Activated naive CD4-positive, alpha-beta T cell treated with anti-CD3 and anti-CD28 coated beads for 36 hours (primary cell): ENCODE measurements at regions not wholly inside any gene's neighbourhood (a gene's known extent, or its start where the extent isn't known, plus 50 kb on each side); places are given as distances from the start of the nearest gene placed in this dataset.

Experiments
- CTCF ChIA-PET: fragments of 350-600 bp; sonication (Branson Sonifier 250); formaldehyde crosslinking; loops from one replicate; lab custom pipeline; 2021; ENCODE audit warnings: antibody characterized with exemption; lab: Charles Lee
- DNase-seq: peaks from one replicate; pipeline ENCODE4 v3.0.0-alpha.2; 2020
- H3K27ac Mint-ChIP-seq: one replicate; pipeline ENCODE4 v1.8.0; 2021; ENCODE audit warnings: mild to moderate bottlenecking, mixed read lengths
- H3K27me3 Mint-ChIP-seq: one replicate; pipeline ENCODE4 v1.8.0; 2021; ENCODE audit warnings: low read depth, mixed read lengths
- H3K36me3 Mint-ChIP-seq: one replicate; pipeline ENCODE4 v1.8.0; 2021; ENCODE audit warnings: low read depth, mixed read lengths
- H3K4me1 Mint-ChIP-seq: one replicate; pipeline ENCODE4 v1.8.0; 2021; ENCODE audit warnings: low read depth, mixed read lengths
- H3K4me3 Mint-ChIP-seq: one replicate; pipeline ENCODE4 v1.8.0; 2021; ENCODE audit warnings: mild to moderate bottlenecking, moderate library complexity, mixed read lengths
- H3K9me3 Mint-ChIP-seq: one replicate; pipeline ENCODE4 v1.8.0; 2021; ENCODE audit warnings: mixed read lengths
- intact Hi-C: fragments of 100-400 bp; cut with micrococcal nuclease; formaldehyde crosslinking; loops from one replicate; pipeline ENCODE4 v1.15.1; 2023

DNA sequence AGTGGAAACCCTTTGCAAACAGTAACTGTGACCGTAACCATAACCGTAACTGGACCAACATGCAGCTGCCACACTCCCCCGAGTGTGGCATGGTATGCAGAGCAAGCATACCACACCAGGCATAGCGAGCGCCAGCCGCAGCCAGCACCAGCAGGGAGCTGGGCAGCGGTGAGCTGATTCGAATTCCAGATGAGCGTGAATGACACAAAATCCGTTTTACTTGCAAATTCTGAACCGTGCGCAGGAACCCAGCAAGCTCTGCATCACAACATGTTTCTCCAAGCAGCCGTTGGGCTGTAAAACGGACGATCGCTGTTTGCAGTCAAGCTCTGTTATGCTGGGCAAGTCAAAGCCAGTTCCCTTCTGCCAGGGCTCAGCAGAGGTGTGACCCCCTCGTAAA lies 111.1 kb downstream of the OAT start:
- intact Hi-C loops: no loop called here
- Mint-ChIP-seq H3K27ac (no peak overlapping the region), H3K36me3 (no peaks in the 10 kb centered on the region), H3K9me3 (no peaks in the 10 kb centered on the region), H3K4me1 (no peaks in the 10 kb centered on the region), H3K4me3 (no peak overlapping the region), H3K27me3 (no peaks in the 10 kb centered on the region)
- DNase-seq: no peak
- CTCF ChIA-PET: no interaction called here

- CTCF ChIA-PET: no interaction called here
- Mint-ChIP-seq H3K9me3 (no peaks in the 10 kb centered on the region), H3K27ac (no peak overlapping the region), H3K4me1 (no peaks in the 10 kb centered on the region), H3K27me3 (no peaks in the 10 kb centered on the region), H3K36me3 (no peaks in the 10 kb centered on the region), H3K4me3 (no peak overlapping the region)
- no peak for DNase-seq
- intact Hi-C loops: no loop called here
These were observed 111.8 kb downstream of the OAT start for GRCh38 chr10:124306922-124307371.

DNA sequence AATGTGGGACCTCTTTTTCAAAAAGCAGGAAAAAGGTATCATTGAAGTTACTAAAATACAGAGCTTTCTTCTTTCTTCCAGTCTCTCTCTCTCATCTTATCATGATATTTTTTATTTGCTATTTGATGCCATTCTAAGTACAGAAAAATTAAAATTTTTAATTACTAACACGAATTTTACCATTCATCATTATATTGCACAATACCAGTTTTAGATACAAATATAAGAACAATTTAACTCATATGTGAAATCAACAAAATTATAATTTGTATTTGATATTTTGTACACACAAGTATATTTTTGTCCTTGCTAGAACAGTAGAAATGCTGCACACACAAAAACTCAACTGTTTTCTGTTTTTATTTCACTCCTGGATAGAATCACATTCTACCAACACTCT lies 112.2 kb downstream of the OAT start:
- DNase-seq: no peak
- Mint-ChIP-seq H3K4me1 (no peaks in the 10 kb centered on the region), H3K9me3 (no peaks in the 10 kb centered on the region), H3K27me3 (no peaks in the 10 kb centered on the region), H3K36me3 (no peaks in the 10 kb centered on the region), H3K4me3 (no peak overlapping the region), H3K27ac (no peak overlapping the region)
- intact Hi-C loops: no loop called here
- CTCF ChIA-PET: no interaction called here

DNA sequence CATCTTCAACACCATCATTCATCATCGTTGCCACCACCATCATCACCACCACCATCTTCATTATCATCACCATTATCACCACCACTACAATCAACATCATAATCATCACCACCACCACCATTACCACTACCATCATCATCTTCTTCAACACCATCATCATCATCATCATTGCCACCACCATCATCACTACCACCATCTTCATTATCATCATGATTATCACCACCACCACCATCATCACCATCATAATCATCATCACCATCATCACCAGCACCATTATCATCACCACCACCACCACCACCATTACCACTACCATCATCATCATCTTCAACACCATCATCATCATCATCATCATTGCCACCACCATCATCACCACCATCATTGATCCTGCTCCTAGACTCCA lies 112.7 kb downstream of the OAT start:
- no peak for DNase-seq
- intact Hi-C loops: no loop called here
- CTCF ChIA-PET: no interaction called here
- H3K9me3 Mint-ChIP-seq: peaks cover under 1% of the 10 kb centered on the region
- H3K4me1 Mint-ChIP-seq: no peaks in the 10 kb centered on the region
- no peaks in the 10 kb centered on the region for H3K36me3 Mint-ChIP-seq
- no peak overlapping the region for H3K27ac Mint-ChIP-seq
- H3K27me3 Mint-ChIP-seq: no peaks in the 10 kb centered on the region
- no peak overlapping the region for H3K4me3 Mint-ChIP-seq

DNA sequence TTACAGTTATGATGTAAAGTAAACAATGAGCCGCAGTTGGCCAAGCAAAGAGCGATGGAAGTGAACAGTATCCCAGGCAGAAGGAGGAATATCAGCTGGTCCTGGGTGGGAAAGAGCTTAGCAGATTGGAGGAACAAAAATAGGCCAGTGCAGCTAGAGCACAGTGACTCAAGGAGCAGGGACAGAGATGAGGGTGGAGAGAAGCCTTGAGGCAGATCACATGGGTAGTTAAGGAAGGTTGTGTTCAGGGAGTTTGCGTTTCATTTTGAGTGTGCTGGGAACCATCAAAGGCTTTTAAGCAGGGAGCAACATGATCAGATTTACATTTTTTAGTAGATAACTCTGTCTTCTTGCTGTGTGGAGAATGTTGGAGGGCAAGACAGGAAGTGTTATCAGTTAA lies 113.6 kb downstream of the OAT start:
- Mint-ChIP-seq H3K4me3 (no peak overlapping the region), H3K9me3 (peaks cover 9% of the 10 kb centered on the region), H3K36me3 (no peaks in the 10 kb centered on the region), H3K27ac (no peak overlapping the region), H3K27me3 (no peaks in the 10 kb centered on the region), H3K4me1 (no peaks in the 10 kb centered on the region)
- no peak for DNase-seq
- CTCF ChIA-PET: no interaction called here
- intact Hi-C loops: no loop called here

GRCh38 chr10:124303662-124304418 lies 114.9 kb downstream of the OAT start:
- Mint-ChIP-seq H3K36me3 (no peaks in the 10 kb centered on the region), H3K9me3 (peaks cover 9% of the 10 kb centered on the region), H3K4me3 (no peak overlapping the region), H3K27ac (no peak overlapping the region), H3K27me3 (no peaks in the 10 kb centered on the region), H3K4me1 (no peaks in the 10 kb centered on the region)
- DNase-seq: no peak
- intact Hi-C loops: no loop called here
- CTCF ChIA-PET: no interaction called here

GRCh38 chr10:124302951-124303505 lies 115.7 kb downstream of the OAT start:
- H3K9me3 Mint-ChIP-seq: peaks cover 9% of the 10 kb centered on the region
- H3K27me3 Mint-ChIP-seq: no peaks in the 10 kb centered on the region
- DNase-seq: no peak
- intact Hi-C loops: no loop called here
- no peak overlapping the region for H3K27ac Mint-ChIP-seq
- CTCF ChIA-PET: no interaction called here
- no peak overlapping the region for H3K4me3 Mint-ChIP-seq
- H3K36me3 Mint-ChIP-seq: no peaks in the 10 kb centered on the region
- H3K4me1 Mint-ChIP-seq: no peaks in the 10 kb centered on the region

- Mint-ChIP-seq H3K36me3 (no peaks in the 10 kb centered on the region), H3K27ac (no peak overlapping the region), H3K4me1 (no peaks in the 10 kb centered on the region), H3K27me3 (no peaks in the 10 kb centered on the region), H3K4me3 (no peak overlapping the region), H3K9me3 (peaks cover 9% of the 10 kb centered on the region)
- DNase-seq: no peak
- CTCF ChIA-PET: no interaction called here
- intact Hi-C loops: no loop called here
These were observed 117.0 kb downstream of the OAT start for GRCh38 chr10:124301736-124302135.

GRCh38 chr10:124300735-124301134 lies 118.0 kb downstream of the OAT start:
- no peak overlapping the region for H3K27ac Mint-ChIP-seq

DNA sequence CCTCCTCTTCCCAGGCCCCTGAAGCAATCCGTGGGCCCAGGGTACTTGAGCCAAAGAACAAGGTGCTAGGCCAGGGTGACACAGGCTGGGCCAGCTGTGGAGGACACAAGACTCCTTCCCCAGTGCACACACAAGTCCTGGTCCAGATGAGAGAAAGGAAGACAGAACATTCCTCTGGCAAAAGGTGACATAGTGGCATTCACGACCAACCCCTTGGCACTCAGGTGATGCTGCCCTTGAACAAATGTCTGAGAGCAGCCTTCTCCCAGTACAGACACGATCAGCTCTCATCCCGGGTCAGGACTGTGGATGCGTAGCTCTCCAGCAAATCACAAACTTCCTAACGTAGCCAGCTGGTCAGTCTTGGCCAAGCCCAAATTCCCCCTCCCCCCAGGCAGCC lies 118.5 kb downstream of the OAT start:
- H3K4me1 Mint-ChIP-seq: no peaks in the 10 kb centered on the region

More at GRCh38 chr10:124300735-124301134, 118.0 kb downstream of the OAT start:
- H3K27me3 Mint-ChIP-seq: no peaks in the 10 kb centered on the region
- CTCF ChIA-PET: no interaction called here
- no peaks in the 10 kb centered on the region for H3K36me3 Mint-ChIP-seq
- H3K4me3 Mint-ChIP-seq: no peak overlapping the region
- H3K4me1 Mint-ChIP-seq: no peaks in the 10 kb centered on the region
- H3K9me3 Mint-ChIP-seq: peaks cover 9% of the 10 kb centered on the region
- intact Hi-C loops: no loop called here
- no peak for DNase-seq

GRCh38 chr10:124299696-124300095 lies 119.0 kb downstream of the OAT start:
- no peaks in the 10 kb centered on the region for H3K27me3 Mint-ChIP-seq
- no peak overlapping the region for H3K4me3 Mint-ChIP-seq
- H3K9me3 Mint-ChIP-seq: peaks cover 9% of the 10 kb centered on the region
- H3K27ac Mint-ChIP-seq: no peak overlapping the region
- no peaks in the 10 kb centered on the region for H3K36me3 Mint-ChIP-seq
- CTCF ChIA-PET: interaction anchor here (0.6 kb wide), 1 partner anchor 114 kb away, joined by 3 read pairs; no protein-coding TSS in a partner anchor
- no peaks in the 10 kb centered on the region for H3K4me1 Mint-ChIP-seq
- no peak for DNase-seq
- intact Hi-C loops: no loop called here

More for the DNA sequence above, 118.5 kb downstream of the OAT start:
- intact Hi-C loops: no loop called here
- no peaks in the 10 kb centered on the region for H3K36me3 Mint-ChIP-seq
- CTCF ChIA-PET: no interaction called here
- H3K27me3 Mint-ChIP-seq: no peaks in the 10 kb centered on the region
- H3K4me3 Mint-ChIP-seq: no peak overlapping the region
- peaks cover 9% of the 10 kb centered on the region for H3K9me3 Mint-ChIP-seq
- H3K27ac Mint-ChIP-seq: no peak overlapping the region
- DNase-seq: no peak

DNA sequence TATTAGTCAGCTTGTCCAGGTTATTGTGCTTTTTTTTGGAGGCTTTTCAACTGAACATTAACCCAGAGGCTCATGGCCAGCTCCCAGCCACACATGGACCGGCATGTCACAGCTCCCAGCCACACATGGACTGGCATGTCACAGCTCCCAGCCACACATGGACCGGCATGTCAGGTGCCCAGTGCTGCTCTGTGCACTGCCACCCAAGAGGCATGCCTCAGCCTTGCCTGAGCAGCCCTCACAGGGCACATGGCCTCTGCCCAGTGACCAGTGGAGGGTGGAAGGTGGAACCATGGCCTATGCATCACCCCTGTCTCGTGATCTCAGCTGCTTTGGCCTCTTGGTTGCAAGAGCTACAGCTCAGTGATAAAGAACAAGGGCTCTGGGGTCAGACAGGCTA lies 119.8 kb downstream of the OAT start:
- Mint-ChIP-seq H3K27ac (no peak overlapping the region), H3K4me3 (no peak overlapping the region), H3K27me3 (no peaks in the 10 kb centered on the region), H3K9me3 (peaks cover 9% of the 10 kb centered on the region), H3K36me3 (no peaks in the 10 kb centered on the region), H3K4me1 (no peaks in the 10 kb centered on the region)
- DNase-seq: no peak
- CTCF ChIA-PET: interaction anchor here (0.6 kb wide), 1 partner anchor 115 kb away, joined by 3 read pairs; no protein-coding TSS in a partner anchor
- intact Hi-C loops: no loop called here
